Psoas muscle (tissue), 7 donors: ENCODE measurements at regions not wholly inside any gene's neighbourhood (a gene's known extent, or its start where the extent isn't known, plus 50 kb on each side); places are given as distances from the start of the nearest gene placed in this dataset.

Experiments used
- ATAC-seq, 4 donors: fragments of 200-7000 bp; cut with Tn5 transposase; one replicate each; pipeline ENCODE4 v1.9.1; 2020; ENCODE audit warnings: moderate library complexity in 3 of 4, mild to moderate bottlenecking in 2 of 4
- DNase-seq, 2 donors: peaks; one replicate each; pipeline ENCODE4 v3.0.0-alpha.2; 2020
- H3K27ac ChIP-seq: fragments of 200-600 bp; one replicate; pipeline ENCODE4 v1.8.0; 2022
- H3K27me3 ChIP-seq, 3 donors: fragments of 200-600 bp in 1 of 3; one replicate each; pipeline versions ENCODE4 v1.6.1 to v1.8.0; 2013 to 2022; ENCODE audit warnings: low read length in 2 of 3, mild to moderate bottlenecking in 2 of 3, moderate library complexity in 1 of 3; ENCODE audit not compliant: insufficient read depth in 3 of 3
- H3K36me3 ChIP-seq, 2 donors: fragments of 200-600 bp in 1 of 2; one replicate each; pipeline versions ENCODE4 v1.6.1 to v1.8.0; 2013 to 2022; ENCODE audit warnings: low read depth in 1 of 2, mild to moderate bottlenecking in 1 of 2, moderate library complexity in 1 of 2; ENCODE audit not compliant: insufficient read depth in 1 of 2
- H3K4me1 ChIP-seq: fragments of 200-600 bp; one replicate; pipeline ENCODE4 v1.8.0; 2022
- H3K4me3 ChIP-seq: fragments of 200-600 bp; one replicate; pipeline ENCODE4 v1.8.0; 2022; ENCODE audit warnings: mild to moderate bottlenecking
- H3K9me3 ChIP-seq: fragments of 200-600 bp; one replicate; pipeline ENCODE4 v1.8.0; 2022
- WGBS, 3 donors: extraction: QIAGEN DNeasy Blood & Tissue Kit; methylation state at CpG; one replicate each; pipeline versions ENCODE4 v1.1.6 to v1.1.7; 2013; 5-methylcytosine and 5-hydroxymethylcytosine counted together
- intact Hi-C, 2 donors: fragments of 100-400 bp; cut with DNase I; formaldehyde crosslinking; loops; one replicate each; pipeline versions ENCODE4 v1.11.0 to v1.14.2; 2022
- TF ChIP-seq, protein P1 (sequence below): fragments of 200-600 bp; IDR thresholded peaks from one replicate; pipeline ENCODE4 v1.8.0; 2022; ENCODE audit warnings: antibody characterized with exemption
- donor health status: healthy with polysubstance abuse.
- donor health status: DM: no; HTN: no; CAD: no; lungs with moderate emphysema.
- donor health status: Bipolar disorder and iron deficiency.
- donor health status: healthy.
- donor health status: DM: yes; HTN: yes; CAD: no.
- donor health status: DM: no; HTN: no; CAD: no.
- donor health status: DM: yes; HTN: yes; CAD: no.

DNA sequence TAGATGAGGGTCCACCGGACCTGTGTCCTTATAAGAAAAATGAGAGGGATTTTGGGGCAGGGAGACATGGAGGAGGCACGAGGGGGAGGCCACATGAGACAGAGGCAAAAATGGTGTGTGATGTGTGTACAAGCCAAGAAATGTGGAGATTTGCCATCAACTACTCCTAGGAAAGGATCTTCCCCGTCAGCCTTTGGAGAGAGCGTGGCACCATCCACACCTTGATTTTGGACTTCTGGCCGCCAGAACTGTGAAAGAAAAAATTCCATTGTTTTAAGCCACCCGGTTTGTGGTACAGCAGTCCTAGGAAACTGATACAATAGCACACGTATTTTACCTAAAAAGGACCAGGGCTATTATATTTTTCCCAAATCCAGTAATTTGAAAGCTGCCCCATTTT is 829.0 kb upstream of the SALL3 start:
- H3K4me1 ChIP-seq: no peaks in the 10 kb centered on the region
- no peak overlapping the region for H3K4me3 ChIP-seq
- no peaks in the 10 kb centered on the region for H3K27me3 ChIP-seq
- WGBS, 3 donors: 85 to 89% (median 85%) methylated on average over 7 of the region's 7 CpGs
- TF ChIP-seq, protein P1, sequence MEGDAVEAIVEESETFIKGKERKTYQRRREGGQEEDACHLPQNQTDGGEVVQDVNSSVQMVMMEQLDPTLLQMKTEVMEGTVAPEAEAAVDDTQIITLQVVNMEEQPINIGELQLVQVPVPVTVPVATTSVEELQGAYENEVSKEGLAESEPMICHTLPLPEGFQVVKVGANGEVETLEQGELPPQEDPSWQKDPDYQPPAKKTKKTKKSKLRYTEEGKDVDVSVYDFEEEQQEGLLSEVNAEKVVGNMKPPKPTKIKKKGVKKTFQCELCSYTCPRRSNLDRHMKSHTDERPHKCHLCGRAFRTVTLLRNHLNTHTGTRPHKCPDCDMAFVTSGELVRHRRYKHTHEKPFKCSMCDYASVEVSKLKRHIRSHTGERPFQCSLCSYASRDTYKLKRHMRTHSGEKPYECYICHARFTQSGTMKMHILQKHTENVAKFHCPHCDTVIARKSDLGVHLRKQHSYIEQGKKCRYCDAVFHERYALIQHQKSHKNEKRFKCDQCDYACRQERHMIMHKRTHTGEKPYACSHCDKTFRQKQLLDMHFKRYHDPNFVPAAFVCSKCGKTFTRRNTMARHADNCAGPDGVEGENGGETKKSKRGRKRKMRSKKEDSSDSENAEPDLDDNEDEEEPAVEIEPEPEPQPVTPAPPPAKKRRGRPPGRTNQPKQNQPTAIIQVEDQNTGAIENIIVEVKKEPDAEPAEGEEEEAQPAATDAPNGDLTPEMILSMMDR: no peak
- H3K36me3 ChIP-seq: no peaks in the 10 kb centered on the region
- intact Hi-C loops: no loop called here
- no peak overlapping the region for H3K27ac ChIP-seq
- no peaks in the 10 kb centered on the region for H3K9me3 ChIP-seq
- DNase-seq (no peak), ATAC-seq (no peak)

DNA sequence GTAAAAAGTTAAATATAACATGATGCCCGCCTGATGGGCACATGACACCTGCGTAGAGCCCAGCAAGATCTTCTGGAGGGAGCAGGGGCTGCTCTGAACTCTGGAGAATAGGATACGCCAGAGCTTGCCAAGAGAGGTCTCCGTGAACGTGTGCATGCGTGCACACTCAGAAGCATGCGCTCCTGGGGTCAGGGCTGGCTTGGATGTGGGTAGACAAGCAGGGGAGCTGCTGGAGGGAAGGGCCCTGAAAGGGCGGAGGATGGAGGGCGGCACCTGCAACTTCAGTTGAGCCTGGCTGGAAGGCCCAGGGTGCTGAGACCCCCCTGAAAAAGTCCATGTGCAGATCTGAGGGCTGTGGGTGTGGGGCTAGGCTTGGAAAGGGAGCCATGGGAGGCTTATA is 828.4 kb upstream of the SALL3 start:
- TF ChIP-seq, protein P1: no peak
- no peaks in the 10 kb centered on the region for H3K27me3 ChIP-seq
- DNase-seq (no peak), ATAC-seq (no peak)
- H3K4me3 ChIP-seq: no peak overlapping the region
- no peak overlapping the region for H3K27ac ChIP-seq
- H3K36me3 ChIP-seq: no peaks in the 10 kb centered on the region
- intact Hi-C loops: no loop called here
- 81 to 88% (median 85%) methylated on average over 9 of the region's 9 CpGs for WGBS, 3 donors
- H3K9me3 ChIP-seq: no peaks in the 10 kb centered on the region
- no peaks in the 10 kb centered on the region for H3K4me1 ChIP-seq

- intact Hi-C loops: no loop called here
- ATAC-seq (no peak), DNase-seq (no peak)
- WGBS, 3 donors: 84 to 91% (median 85%) methylated on average over 16 to 17 of the region's 17 CpGs
- Histone ChIP-seq H3K27me3 (no peaks in the 10 kb centered on the region), H3K27ac (no peak overlapping the region), H3K9me3 (no peaks in the 10 kb centered on the region), H3K4me1 (no peaks in the 10 kb centered on the region), H3K4me3 (no peak overlapping the region), H3K36me3 (no peaks in the 10 kb centered on the region)
- TF ChIP-seq, protein P1: no peak
Observed at GRCh38 chr18:78151948-78152725, 827.5 kb upstream of the SALL3 start.

- Histone ChIP-seq H3K4me3 (no peak overlapping the region), H3K27me3 (no peaks in the 10 kb centered on the region), H3K36me3 (no peaks in the 10 kb centered on the region), H3K27ac (no peak overlapping the region), H3K4me1 (no peaks in the 10 kb centered on the region), H3K9me3 (no peaks in the 10 kb centered on the region)
- intact Hi-C loops: no loop called here
- WGBS, 3 donors: 88 to 92% (median 88%) methylated on average over 16 of the region's 16 CpGs
- ATAC-seq (no peak), DNase-seq (no peak)
- TF ChIP-seq, protein P1: no peak
Observed at GRCh38 chr18:78153362-78153761, 826.3 kb upstream of the SALL3 start.

GRCh38 chr18:78154444-78154843 is 825.2 kb upstream of the SALL3 start:
- H3K27ac ChIP-seq: no peak overlapping the region
- H3K9me3 ChIP-seq: no peaks in the 10 kb centered on the region
- ATAC-seq (no peak), DNase-seq (no peak)
- no peak overlapping the region for H3K4me3 ChIP-seq
- H3K36me3 ChIP-seq: no peaks in the 10 kb centered on the region
- intact Hi-C loops: no loop called here
- TF ChIP-seq, protein P1: no peak
- WGBS, 3 donors: 86 to 88% (median 86%) methylated on average over 9 of the region's 9 CpGs
- no peaks in the 10 kb centered on the region for H3K27me3 ChIP-seq
- no peaks in the 10 kb centered on the region for H3K4me1 ChIP-seq
